HS-27A (cell line): ENCODE measurements at regions not wholly inside any gene's neighbourhood (a gene's known extent, or its start where the extent isn't known, plus 50 kb on each side); places are given as distances from the start of the nearest gene placed in this dataset.
"Not testable (repeated sequence)": the region's sequence is repeated elsewhere in the genome, so short reads cannot be mapped to it uniquely, and the experiment has no call there.

Experiments
- DNase-seq: peaks from one replicate; pipeline ENCODE4 v3.0.0-alpha.2; 2012; ENCODE audit warnings: low read depth, missing footprints

DNA sequence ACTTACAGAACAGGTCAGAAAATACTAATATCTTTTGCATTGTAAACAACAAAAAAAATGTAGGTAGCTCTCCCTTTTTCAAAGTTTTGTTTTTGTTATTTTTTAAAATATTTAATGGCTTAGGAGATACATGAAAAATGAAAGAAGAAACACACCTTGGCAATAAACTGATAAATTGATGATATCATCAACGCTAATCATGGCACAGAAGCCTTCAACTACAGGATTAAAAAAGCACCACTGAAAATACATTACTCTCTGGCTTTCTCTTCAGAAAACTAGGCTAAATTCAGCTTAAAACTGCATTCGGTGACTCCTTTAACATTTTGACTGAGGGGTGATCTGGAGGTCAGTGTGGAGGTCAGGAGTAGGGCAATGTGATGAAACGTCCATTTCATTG is 1018.8 kb upstream of the FANCL start:
- DNase-seq: no peak

DNA sequence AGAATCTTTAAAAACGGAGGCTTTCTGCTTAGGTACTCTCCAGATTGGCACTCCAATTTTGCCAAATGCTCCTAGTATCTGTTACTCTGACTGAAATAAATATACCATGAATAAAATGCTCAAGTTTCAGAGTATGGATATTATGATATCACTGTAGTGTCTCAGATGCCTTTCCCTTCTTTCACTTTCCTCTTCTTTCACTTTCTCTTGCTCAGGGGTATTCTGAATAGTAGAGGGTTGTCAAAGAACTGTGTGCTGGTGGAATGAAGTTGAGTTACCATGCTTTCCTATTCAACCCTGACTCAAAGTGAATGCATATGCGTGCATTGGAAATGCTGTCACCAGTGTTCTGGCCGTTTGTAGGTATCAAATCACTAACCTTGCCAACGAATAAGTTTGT is 1015.2 kb upstream of the FANCL start:
- DNase-seq: no peak

DNA sequence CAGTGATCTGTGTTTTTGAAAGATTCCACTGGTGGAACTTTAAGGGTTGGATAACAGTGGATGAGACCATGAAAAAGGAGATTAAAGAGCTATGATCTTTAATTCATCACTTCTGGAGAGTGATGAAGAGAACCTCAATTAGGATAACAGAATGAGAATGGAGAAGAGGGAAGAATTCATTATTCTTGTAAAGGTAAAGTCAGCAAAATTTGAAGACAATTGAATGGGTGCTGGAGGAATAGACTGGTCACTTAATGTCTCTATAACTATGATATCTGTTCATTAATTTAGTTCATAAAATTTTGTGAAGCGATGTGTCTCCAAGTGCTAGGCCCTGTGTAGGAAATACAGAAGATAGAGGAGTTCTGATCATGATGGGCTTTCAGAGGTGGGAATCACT is 1013.2 kb upstream of the FANCL start:
- no peak for DNase-seq

DNA sequence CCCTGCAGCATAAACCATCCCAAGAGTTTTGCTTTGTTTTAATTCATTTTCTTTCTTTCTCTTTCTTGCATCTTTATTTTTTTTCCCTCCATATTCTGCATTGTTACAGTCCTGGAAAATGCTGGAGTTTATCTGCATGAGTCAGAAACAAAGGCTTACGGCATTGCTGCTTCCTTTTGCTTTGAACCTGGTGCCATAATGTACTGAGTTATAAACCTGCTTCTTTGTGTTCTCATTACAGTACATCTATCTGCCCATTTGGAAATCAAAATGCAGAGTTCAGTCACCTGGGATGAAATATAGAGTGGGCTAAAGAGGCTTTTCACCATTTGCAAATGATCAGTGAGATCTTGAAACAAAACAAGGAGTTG is 1009.2 kb upstream of the FANCL start:
- DNase-seq: no peak

DNA sequence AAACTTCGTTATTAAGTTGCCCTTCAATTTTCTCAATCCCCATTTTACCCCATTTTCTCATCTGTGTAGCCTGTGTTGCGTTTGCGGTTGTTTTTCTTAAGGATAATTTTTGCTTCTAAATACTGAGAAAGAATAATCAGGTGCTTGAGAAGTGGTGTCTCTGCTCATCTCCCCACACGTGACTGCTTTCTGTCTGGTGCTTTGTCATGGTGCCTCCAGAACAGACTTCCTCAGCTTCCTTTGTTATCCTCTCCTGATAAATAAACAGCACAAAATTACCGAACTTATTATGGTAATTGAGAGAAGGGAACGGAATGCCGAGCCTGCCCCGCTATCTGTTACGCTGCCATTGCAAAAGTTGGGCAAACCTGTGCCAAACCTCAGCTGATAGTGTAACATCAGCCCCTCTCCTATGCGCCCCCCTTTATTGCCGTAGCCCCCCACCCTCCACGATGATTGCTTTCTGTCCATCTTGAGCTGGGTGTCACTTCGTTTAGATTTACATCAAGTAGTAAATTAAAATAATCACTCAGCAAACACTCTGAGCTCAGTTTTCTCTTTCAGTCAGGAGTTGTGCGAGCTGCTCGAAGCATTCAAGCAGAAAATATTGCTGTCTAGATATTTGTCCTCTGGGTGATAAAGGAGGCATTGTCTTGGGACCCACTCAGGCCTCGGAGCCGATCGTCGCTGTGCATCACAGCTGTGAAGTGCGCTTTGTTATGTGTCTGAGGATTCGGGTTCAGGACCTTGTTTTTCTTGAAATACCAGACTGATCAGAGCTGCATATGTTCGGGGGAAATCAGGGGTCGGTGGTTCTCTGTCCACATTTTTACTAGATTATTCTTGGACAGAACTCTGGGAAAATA is 1008.5 kb upstream of the FANCL start:
- no peak for DNase-seq

DNA sequence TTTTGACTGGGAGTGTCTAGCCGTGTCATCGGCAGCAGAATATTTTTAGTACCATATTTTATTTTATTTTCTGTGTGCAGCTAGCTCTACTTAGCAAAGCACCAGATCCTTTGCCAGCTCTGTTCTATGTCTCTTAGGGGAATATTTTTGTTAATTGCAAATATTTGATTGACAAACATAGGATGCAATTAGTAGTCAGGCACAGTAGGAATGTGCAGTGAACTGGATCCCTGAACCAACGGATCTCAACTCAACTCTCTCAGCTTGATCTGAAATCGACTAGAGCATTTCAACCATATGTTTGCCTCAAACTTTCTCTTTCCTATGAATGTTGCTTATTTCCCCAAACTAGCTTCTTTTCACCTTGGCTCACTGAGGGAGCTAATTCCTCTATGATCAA is 998.0 kb upstream of the FANCL start:
- no peak for DNase-seq

DNA sequence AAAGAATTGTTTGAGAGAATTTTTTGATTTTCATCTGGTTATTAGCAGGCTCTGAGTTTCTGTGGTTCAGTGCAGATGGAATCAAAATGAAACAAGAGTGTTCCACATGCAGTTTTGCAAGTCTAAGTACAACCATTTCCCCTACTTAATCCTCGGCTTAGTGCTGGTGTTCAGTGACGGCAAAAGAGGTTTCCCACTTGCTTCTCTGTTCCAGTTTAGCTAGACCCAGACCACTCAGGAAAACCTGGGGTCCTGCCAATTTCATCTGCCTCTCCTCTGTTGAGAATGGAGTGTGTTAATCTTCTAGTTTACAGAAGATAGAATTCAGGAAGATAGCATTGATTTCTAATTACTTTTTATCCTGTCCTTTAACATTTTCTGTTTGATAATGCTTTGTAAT is 996.2 kb upstream of the FANCL start:
- DNase-seq: no peak

DNA sequence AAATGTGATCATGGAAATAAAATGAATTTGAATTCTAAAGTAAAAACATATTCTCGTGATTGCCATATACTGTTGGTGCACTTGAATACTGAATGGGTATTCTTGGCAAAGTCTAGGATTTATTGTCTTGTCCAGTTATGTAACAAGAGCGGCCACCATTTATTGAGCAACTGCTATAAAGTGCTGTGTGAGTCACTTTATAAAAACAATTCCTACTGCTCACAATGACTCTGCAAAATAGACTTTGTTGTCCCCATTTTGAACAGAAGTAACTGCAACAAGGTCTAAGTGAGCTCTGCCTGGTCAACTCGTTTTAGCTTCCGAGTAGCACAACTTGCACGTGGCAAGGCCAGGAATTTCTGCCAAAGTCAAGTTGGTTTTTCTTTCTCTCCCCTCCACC is 995.6 kb upstream of the FANCL start:
- no peak for DNase-seq

DNA sequence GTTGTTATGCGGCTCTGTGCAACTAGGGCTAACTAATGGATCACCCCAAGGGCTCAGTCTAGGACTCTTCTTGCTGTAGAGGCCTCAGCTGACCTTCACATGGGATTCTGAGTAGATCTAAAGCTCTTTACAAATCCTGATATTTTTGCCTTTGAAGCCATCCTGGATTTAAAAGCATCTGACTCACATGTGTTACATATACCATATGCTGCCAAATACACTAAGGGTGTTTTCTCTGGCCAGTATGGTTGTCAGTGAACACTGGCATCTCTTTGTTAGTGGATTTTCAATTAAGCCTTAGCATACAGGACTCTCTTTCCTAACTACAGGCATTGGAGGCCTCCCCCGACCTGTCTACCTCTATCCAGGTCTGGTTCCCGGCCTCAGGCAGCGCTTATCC is 992.8 kb upstream of the FANCL start:
- DNase-seq: no peak

DNA sequence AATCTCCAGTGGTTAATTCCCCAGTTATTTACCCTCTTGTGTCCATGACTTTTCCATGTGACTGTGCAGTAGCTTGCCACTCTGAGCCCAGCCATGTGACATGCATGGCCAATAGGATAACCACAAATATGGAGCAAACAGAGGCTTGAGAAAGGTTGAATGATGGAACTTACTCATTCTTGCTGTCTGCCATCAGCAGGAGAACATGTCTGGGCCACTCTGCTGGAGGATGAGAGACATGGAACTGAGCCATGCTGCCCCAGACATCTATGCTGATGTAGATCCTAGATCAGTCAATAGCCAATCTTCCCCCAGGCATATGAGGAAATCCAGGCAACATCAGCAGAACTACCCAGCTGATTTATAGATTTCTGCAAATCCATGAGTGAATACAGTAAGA is 992.3 kb upstream of the FANCL start:
- no peak for DNase-seq

DNA sequence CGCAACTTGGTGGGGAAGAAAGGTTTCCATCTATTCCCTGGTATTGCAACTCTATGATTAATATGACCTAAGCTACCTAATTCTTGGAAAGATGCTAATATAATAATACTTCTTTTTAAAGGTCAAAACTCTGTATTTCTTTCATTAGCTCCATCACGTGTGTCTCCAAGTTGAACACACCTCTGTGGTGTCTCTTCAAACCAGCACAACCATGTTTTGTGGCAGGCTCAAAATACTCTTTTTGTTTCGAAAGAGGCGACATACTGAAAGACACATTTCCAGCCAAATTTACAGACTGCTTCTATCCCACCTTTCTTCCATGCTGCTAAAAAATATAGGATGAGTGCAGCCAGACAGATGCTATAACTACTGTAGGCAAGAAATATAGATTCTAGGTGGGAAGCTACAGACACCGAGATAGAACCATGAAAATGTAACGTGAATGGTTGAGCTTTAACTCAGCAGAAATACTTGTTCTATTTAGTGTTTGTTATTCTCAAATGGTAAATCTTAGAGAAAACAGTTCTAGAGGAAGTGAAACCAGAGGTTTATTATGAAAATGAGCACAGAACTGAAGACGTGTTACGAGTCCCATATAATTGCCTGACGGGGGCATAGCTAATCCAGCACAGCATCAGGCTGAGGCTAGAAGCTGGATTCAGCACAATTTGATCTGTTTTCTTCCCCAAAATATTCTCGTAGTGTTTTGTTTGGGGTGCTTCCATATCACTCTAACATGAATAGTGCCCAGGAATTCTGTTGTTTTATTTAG is 991.5 kb upstream of the FANCL start:
- no peak for DNase-seq

DNA sequence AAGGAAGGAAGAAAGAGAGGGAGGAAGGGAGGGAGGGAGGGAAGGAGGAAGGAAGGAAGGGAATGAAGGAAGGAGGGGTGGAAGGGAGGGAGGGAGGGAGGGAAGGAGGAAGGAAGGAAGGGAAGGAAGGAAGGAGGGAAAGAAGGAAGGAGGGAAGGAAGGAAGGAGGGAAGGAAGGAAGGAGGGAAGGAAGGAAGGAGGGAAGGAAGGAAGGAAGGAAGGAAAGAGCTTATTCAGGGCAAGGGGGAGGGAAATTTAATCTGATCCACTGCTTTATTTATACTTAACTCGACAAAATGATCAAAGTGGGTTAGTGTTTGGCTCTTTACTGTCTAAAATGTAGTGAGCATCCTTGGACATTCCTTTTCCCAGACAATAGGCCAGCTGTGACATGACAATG is 985.2 kb upstream of the FANCL start:
- not testable (repeated sequence) for DNase-seq

DNA sequence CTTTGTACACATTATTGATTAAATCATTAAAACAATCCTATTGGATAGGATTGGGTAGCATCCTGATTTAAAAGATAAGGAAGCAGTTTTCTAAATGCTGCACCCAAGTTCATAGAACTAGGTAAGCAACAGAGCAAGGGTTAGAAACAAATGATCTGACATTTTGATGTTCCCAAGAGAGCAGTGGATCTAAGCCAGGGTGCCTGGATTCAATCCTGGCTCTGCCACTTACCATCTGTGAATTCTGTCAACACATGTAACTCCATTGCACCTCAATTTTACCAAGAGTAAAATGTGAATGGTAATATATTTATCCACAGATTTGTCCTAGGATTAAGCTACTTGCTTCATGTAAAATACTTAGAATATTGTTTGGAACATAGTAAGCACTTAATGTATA is 982.6 kb upstream of the FANCL start:
- DNase-seq: no peak

DNA sequence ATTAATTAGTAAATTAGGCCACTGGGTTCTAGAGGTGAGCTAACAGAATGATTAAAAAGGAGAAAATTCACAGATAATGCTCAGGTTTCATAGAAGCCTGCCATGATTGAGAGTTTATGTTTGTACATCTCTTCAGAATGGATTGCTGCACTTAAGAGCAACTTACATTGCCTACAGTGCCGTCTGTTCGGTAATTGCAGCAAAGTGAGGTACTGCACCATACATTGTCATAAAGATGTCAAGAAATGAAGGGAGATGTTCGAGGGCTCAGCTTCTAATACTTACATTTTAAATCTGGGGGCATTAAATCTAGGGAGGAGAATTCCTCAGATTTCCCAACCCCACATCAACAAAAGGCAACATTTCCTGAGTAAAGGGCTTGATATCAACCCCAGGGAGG is 976.2 kb upstream of the FANCL start:
- DNase-seq: no peak

DNA sequence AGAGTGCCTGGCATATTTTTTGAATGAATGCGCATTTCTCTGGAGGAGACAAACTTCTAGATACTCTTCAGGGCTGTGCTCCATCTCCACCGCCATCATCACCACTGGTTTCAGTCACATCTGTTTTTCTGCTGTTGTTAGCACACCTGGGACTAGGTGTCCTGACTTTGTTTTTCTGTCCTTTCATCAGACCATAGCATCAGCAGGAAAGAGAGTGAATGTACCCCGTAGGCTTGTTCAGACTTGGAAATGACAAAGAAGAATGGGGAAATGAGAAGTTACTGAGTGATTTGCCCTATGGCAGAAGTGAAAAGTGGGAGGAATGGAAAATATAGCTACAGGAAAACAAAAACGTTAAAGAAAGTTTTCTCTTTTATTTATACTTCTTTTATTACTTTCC is 965.2 kb upstream of the FANCL start:
- DNase-seq: no peak

DNA sequence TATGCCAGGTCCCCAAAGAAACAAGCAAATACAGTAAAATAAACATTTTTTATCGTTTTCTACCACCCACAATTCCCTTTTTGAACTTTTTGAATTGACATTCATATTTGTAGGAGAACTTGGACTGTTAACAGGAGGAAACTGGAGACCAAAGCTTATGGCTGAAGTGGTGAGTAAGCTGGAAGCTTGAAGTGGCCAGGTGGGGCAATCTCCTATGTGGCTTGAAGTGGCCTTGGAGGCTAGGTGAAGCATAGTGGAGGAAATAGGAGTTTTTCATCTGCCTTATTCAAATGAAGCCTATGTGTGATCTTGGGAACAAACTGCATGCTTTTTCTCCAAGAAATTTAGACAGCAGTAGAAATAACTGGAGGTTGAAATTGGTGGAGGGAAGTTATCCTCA is 962.9 kb upstream of the FANCL start:
- no peak for DNase-seq

DNA sequence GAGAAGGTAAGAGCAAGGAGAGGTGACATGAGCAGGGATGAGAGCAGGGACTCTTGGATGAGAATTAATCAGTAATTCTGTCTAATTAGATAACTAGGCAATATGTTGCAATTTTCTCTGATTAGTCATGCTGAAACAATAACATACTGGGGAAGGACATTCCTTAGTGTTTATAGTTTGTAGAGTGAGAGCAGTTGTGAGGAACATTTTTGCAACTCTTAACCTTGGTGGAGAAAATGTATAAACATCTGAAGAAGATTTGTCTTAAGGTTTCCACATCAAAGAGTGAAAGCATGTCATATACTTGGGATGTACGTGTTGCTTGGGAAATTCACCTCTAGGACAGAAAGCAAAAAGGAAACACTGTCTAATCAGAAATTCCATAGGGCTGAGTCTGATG is 955.4 kb upstream of the FANCL start:
- DNase-seq: no peak

DNA sequence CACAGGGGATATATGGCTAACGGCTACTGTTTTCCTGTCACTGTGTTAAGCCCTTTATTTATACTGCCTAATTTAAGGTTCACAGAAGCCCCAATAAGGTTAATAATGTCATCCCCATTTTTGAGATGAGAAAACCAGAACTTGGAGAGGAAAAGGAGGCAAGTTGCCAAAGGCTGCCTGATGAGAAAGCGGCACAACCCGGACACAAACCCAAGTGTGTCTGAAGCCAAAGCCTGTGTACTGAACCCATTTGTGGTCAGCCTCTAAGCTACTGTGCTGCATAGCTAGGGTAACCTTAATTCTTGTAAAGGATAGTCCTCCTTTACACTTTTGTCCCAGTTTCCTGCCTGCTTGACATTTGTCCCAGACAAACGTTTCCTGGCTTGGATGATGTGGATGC is 954.7 kb upstream of the FANCL start:
- no peak for DNase-seq

DNA sequence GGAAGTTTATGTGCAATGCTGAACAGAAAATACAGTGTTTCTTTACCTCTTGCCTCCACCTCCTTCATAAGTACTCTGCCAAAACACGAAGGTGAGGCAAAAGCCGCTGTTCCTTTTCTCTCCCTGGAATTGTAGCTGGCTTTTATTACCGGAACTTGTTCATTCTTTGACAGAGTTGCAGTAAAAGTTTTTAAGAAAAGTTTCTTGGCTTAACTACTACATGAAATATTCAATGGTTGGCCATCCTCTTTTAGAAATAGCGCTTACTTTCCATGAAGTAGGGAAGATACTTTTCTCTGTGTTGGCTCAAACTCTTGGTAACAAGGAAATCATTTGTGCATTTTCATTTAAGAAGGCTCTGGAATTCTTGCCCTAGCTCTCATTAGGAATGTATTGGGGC is 950.7 kb upstream of the FANCL start:
- DNase-seq: no peak

DNA sequence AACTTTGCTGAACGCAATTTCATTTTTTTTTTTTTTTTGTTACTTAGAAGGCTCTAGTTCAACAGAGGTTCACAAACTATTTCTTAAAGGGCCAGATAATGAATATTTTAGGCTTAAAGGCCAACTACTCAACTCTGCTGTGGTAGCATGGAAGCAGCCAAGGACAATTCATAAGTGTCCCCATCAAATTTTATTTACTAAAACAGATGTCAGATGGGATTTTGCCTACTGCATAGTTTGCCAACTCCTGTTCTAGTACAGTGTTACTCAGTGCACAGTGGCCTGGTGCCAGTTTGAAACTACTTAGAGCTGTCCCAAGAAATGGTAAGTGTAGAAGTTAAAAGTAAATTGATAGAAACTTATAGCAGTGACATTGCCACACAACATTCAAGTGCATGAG is 949.4 kb upstream of the FANCL start:
- DNase-seq: no peak

DNA sequence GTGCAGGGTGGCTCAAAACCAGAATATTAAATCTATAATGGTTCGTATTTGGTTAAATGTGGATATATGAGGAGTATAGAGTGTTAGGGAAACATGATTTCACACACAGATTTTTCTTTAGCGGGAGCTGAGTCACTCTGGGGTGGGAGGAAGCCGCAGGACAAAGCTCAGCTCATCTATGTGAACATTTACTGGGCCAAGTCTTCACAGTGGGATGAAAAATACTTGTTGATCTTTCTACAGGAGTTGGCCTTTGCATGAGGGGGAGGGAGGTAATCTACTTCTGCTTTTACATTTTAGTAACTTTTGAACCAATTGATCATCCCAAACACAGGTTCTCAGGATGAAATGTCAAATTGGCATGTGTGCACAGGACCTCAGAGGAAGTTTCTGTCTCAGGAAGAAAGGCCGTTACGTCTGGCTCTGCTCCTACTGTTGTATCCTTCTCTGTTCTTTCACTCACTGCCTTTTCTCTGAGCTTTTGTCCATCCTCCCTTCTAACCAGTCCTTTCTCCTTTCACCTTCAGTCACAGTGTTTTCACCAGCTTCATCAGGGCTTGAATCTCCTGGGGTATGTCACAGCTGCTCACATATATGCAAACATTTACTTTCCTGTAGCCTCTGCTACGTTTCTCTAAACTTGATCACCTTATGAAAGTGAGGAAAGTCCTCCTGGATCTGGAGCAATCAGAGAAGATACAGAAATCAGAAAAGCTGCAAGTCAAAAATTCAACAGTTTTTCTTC is 943.3 kb upstream of the FANCL start:
- DNase-seq: no peak

DNA sequence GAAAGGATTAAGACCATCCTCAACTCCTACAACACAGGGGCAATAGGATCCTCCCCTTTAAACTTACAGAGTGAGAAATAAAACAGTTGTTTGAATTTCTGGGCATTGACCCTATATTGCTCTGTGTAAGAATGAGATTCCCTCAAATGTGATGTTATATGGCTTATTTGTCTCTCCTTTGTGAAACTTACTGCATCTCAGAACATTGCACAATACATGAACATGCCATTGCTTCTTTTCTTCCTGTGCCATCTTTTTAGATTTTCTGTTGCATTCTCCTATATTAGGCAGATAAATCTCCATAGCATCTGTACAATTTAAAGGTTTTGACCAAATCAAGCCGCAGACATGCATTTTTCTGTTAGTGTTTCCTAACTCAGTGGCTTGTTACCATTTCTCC is 941.9 kb upstream of the FANCL start:
- no peak for DNase-seq

DNA sequence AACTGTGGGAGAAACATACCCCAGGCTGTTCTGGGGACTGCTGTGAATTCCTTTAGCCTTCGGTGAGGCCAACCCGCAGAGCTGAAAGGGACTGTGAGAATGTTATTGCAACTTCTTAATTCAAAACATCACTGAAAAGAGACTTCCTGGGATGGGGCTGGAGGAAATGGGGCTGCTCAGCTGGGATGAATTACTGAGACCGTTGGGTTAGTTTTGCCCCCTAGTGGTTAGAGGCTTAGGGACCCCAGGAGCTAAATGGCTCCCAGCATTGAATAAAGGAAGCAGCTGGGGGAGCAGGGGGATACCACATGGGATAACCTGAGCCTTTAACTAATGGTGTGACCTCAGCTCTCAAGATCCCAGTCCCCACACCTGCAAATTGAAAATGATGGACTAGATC is 941.1 kb upstream of the FANCL start:
- no peak for DNase-seq
